CD14-positive monocyte (primary cell): ENCODE measurements at regions not wholly inside any gene's neighbourhood (a gene's known extent, or its start where the extent isn't known, plus 50 kb on each side); places are given as distances from the start of the nearest gene placed in this dataset.

ENCODE experiments used
- DNase-seq, 3 donors: peaks; one replicate each; pipeline ENCODE4 v3.0.0-alpha.2; 2011 to 2022
- H2AFZ ChIP-seq: 2 replicates; pipeline ENCODE4 v1.6.0; 2012; ENCODE audit warnings: mild to moderate bottlenecking, low read depth, low read length, inconsistent platforms; ENCODE audit not compliant: insufficient read depth, poor library complexity, severe bottlenecking
- H3K27ac ChIP-seq, 2 donors: 1 replicate in 1 of 2; 2 replicates in 1 of 2; pipeline ENCODE4 v1.5.1; 2012 to 2013; ENCODE audit warnings: low read length in 2 of 2, control low read depth in 1 of 2, inconsistent platforms in 1 of 2, low read depth in 1 of 2, mild to moderate bottlenecking in 1 of 2
- H3K27me3 ChIP-seq, 2 donors: one replicate each; pipeline versions ENCODE4 v1.6.0 to v1.6.1; 2011 to 2013; ENCODE audit warnings: low read length in 2 of 2; ENCODE audit not compliant: control insufficient read depth in 2 of 2, insufficient read depth in 2 of 2
- H3K36me3 ChIP-seq, 2 donors: replicated peaks in 1 of 2; 1 replicate in 1 of 2; 2 replicates in 1 of 2; pipeline versions ENCODE4 v1.5.1 to v1.6.1; 2012 to 2013; ENCODE audit warnings: low read length in 2 of 2, control low read depth in 1 of 2, inconsistent platforms in 1 of 2, mild to moderate bottlenecking in 1 of 2; ENCODE audit not compliant: insufficient read depth in 2 of 2, control insufficient read depth in 1 of 2
- H3K4me1 ChIP-seq, 2 donors: 1 replicate in 1 of 2; 2 replicates in 1 of 2; pipeline versions ENCODE4 v1.5.1 to v1.6.1; 2012 to 2013; ENCODE audit warnings: low read length in 2 of 2, control low read depth in 1 of 2, inconsistent platforms in 1 of 2, mild to moderate bottlenecking in 1 of 2, moderate library complexity in 1 of 2; ENCODE audit not compliant: insufficient read depth in 2 of 2, control insufficient read depth in 1 of 2
- H3K4me2 ChIP-seq: replicated peaks from 2 replicates; pipeline ENCODE3; 2012; ENCODE audit warnings: low read length, moderate library complexity, mild to moderate bottlenecking; ENCODE audit not compliant: poor library complexity, severe bottlenecking; ENCODE audit errors: extremely low read depth
- H3K4me3 ChIP-seq, 3 experiments: fragments of 200-600 bp in 1 of 3; sonication (generic) in 1 of 3; replicated peaks in 1 of 3; 1 replicate in 2 of 3; 2 replicates in 1 of 3; pipeline ENCODE4 v1.5.1; 2011 to 2013; ENCODE audit warnings: low read length in 3 of 3, mild to moderate bottlenecking in 3 of 3, control low read depth in 2 of 3, low read depth in 2 of 3, inconsistent platforms in 1 of 3, moderate library complexity in 1 of 3
- H3K79me2 ChIP-seq: 2 replicates; pipeline ENCODE4 v1.6.0; 2012; ENCODE audit warnings: mild to moderate bottlenecking, control low read depth, inconsistent platforms, low read length, moderate library complexity; ENCODE audit not compliant: insufficient read depth
- H3K9ac ChIP-seq: 2 replicates; pipeline ENCODE4 v1.6.0; 2017; ENCODE audit warnings: low read length, mild to moderate bottlenecking; ENCODE audit not compliant: insufficient read depth, poor library complexity, severe bottlenecking
- H3K9me3 ChIP-seq, 2 donors: replicated peaks in 1 of 2; 1 replicate in 1 of 2; 2 replicates in 1 of 2; pipeline versions ENCODE4 v1.5.1 to v1.6.1; 2012 to 2013; ENCODE audit warnings: low read length in 2 of 2, control low read depth in 1 of 2; ENCODE audit not compliant: control insufficient read depth in 1 of 2, insufficient read depth in 1 of 2
- H4K20me1 ChIP-seq: 2 replicates; pipeline ENCODE4 v1.6.0; 2012; ENCODE audit warnings: mild to moderate bottlenecking, low read length, control low read depth, moderate library complexity; ENCODE audit not compliant: insufficient read depth
- H3K27ac Mint-ChIP-seq, 7 donors: one replicate each; pipeline ENCODE4 v1.8.0; 2020; ENCODE audit warnings: mild to moderate bottlenecking in 7 of 7, mixed read lengths in 7 of 7, moderate library complexity in 6 of 7, inconsistent platforms in 2 of 7
- H3K27me3 Mint-ChIP-seq, 3 donors: one replicate each; pipeline ENCODE4 v1.8.0; 2021 to 2022; ENCODE audit warnings: low read depth in 3 of 3, mild to moderate bottlenecking in 3 of 3, mixed read lengths in 3 of 3, moderate library complexity in 3 of 3, inconsistent platforms in 1 of 3
- H3K36me3 Mint-ChIP-seq, 2 donors: one replicate each; pipeline ENCODE4 v1.8.0; 2020; ENCODE audit warnings: mixed read lengths in 2 of 2, inconsistent platforms in 1 of 2, mild to moderate bottlenecking in 1 of 2
- H3K4me1 Mint-ChIP-seq: one replicate; pipeline ENCODE4 v1.8.0; 2020; ENCODE audit warnings: mild to moderate bottlenecking, mixed read lengths
- H3K4me3 Mint-ChIP-seq, 2 donors: one replicate each; pipeline ENCODE4 v1.8.0; 2020; ENCODE audit warnings: mild to moderate bottlenecking in 2 of 2, mixed read lengths in 2 of 2, moderate library complexity in 1 of 2
- H3K9me3 Mint-ChIP-seq, 7 donors: one replicate each; pipeline ENCODE4 v1.8.0; 2020 to 2022; ENCODE audit warnings: mixed read lengths in 7 of 7, mild to moderate bottlenecking in 6 of 7, moderate library complexity in 6 of 7, inconsistent platforms in 2 of 7
- WGBS: methylation state at CpG from one replicate; pipeline ENCODE4 v1.1.5; 2013; ENCODE audit warnings: missing lambda C conversion rate; ENCODE audit not compliant: insufficient coverage; 5-methylcytosine and 5-hydroxymethylcytosine counted together
- intact Hi-C, 2 donors: fragments of 100-400 bp; cut with micrococcal nuclease; formaldehyde crosslinking; loops; one replicate each; pipeline versions ENCODE4 v1.15.0 to v1.15.1; 2023
- TF ChIP-seq, protein P1 (sequence below): fragments of 200-600 bp; IDR thresholded peaks from one replicate; pipeline ENCODE4 v1.8.0; 2022; ENCODE audit warnings: antibody characterized with exemption, mild to moderate bottlenecking

DNA sequence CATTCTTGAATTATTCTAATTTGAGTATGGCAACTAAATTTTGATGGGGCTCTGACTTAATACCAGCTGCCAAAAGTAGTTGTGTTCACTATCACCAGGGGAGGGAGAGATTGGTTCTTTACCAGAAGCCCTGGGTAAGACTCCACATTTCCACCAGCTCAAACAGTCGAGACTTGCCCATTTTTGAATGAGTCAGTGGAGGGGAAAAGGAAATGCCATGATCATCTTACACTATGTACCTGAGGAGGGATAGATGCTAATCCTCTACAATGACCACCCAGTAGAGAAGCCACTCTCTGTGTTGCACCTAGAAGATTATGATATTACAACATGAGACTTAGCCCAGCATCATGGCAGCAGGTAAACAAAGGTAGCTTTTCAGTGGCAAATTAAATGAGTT, 77.0 kb upstream of the SGK1 start:
- no CpG with 5 or more reads among the region's 1 CpG for WGBS
- Mint-ChIP-seq H3K4me1 (peaks cover 26% of the 10 kb centered on the region), H3K27ac (peak overlapping the region in 1 of 7 donors; percentile 58), H3K27me3 (peaks cover 0 to 3% (median 0%) of the 10 kb centered on the region in 3 donors), H3K4me3 (no peak overlapping the region), H3K36me3 (peaks cover 0 to 2% of the 10 kb centered on the region in 2 donors), H3K9me3 (peaks cover 0 to 3% (median 0%) of the 10 kb centered on the region in 7 donors)
- TF ChIP-seq, protein P1, sequence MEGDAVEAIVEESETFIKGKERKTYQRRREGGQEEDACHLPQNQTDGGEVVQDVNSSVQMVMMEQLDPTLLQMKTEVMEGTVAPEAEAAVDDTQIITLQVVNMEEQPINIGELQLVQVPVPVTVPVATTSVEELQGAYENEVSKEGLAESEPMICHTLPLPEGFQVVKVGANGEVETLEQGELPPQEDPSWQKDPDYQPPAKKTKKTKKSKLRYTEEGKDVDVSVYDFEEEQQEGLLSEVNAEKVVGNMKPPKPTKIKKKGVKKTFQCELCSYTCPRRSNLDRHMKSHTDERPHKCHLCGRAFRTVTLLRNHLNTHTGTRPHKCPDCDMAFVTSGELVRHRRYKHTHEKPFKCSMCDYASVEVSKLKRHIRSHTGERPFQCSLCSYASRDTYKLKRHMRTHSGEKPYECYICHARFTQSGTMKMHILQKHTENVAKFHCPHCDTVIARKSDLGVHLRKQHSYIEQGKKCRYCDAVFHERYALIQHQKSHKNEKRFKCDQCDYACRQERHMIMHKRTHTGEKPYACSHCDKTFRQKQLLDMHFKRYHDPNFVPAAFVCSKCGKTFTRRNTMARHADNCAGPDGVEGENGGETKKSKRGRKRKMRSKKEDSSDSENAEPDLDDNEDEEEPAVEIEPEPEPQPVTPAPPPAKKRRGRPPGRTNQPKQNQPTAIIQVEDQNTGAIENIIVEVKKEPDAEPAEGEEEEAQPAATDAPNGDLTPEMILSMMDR, result no peak
- Histone ChIP-seq H3K4me1 (peaks cover 5 to 12% of the 10 kb centered on the region in 2 donors), H3K9me3 (no peaks in the 10 kb centered on the region), H3K79me2 (no peaks in the 10 kb centered on the region), H3K4me3 (no peak overlapping the region), H3K4me2 (no peak overlapping the region), H4K20me1 (no peaks in the 10 kb centered on the region), H3K36me3 (no peaks in the 10 kb centered on the region), H3K9ac (no peak overlapping the region), H3K27ac (no peak overlapping the region), H2AFZ (no peak overlapping the region), H3K27me3 (no peaks in the 10 kb centered on the region)
- DNase-seq, result no peak
- intact Hi-C loops, result no loop called here

DNA sequence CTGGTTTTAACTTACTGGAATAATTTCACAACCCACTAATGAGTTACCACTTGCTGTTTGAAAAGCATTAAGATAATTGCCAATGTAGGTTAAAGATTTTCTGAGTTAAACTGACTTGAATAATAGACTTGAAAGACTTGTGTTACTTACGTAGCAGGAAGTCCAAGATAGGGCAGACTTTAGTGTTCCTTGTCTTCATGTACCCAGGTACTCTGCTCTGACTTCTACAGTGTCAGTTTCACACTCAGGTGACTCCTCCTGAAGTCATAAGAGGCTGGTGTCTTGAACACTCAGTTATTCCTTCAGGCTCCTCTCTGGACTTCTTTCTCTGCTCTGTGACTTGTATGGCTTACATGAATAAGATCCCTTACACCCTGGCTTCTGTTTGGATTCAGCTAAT, 76.3 kb upstream of the SGK1 start:
- peaks cover 31% of the 10 kb centered on the region for H3K4me1 Mint-ChIP-seq
- Histone ChIP-seq H3K9me3 (no peaks in the 10 kb centered on the region), H3K79me2 (no peaks in the 10 kb centered on the region), H2AFZ (peak overlapping the region; percentile 17), H3K27me3 (no peaks in the 10 kb centered on the region), H3K4me3 (no peak overlapping the region), H3K27ac (no peak overlapping the region), H3K4me1 (peaks cover 12 to 17% of the 10 kb centered on the region in 2 donors), H3K4me2 (no peak overlapping the region), H3K9ac (no peak overlapping the region), H4K20me1 (no peaks in the 10 kb centered on the region), H3K36me3 (no peaks in the 10 kb centered on the region)
- no CpG with 5 or more reads among the region's 1 CpG for WGBS
- TF ChIP-seq, protein P1, result no peak
- H3K36me3 Mint-ChIP-seq, result no peaks in the 10 kb centered on the region
- no peak for DNase-seq
- intact Hi-C loops, result no loop called here
- H3K4me3 Mint-ChIP-seq, result no peak overlapping the region
- peak overlapping the region in 1 of 7 donors; percentile 58 for H3K27ac Mint-ChIP-seq
- peaks cover 0 to 3% (median 0%) of the 10 kb centered on the region in 3 donors for H3K27me3 Mint-ChIP-seq
- H3K9me3 Mint-ChIP-seq, result peaks cover 0 to 3% (median 0%) of the 10 kb centered on the region in 7 donors
